ENCODE measurements at regions not wholly inside any gene's neighbourhood (a gene's known extent, or its start where the extent isn't known, plus 50 kb on each side); places are given as distances from the start of the nearest gene placed in this dataset.

DNA sequence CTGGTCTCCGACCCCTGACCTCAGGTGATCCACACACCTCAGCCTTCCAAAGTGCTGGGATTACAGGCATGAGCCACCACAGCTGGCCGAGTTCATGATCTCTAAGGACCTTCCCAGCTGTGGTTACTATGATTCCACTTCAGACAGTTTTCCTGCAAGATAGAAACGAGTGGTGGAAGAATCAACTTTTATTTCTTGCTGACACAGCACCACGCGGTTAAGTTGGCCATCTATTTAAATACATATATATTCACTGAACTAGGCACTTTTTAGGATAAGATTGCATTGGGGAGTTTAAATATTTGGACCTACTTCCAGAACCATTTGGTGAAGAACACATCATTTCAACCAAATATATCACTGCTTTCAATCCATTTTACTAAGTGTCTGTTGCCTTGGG, 213.4 kb downstream of the TBX5 start:
- no peak for TF ChIP-seq POLR2A (IDR thresholded peaks at IDR 0.05)
- no peak for TF ChIP-seq CTCF (IDR thresholded peaks at IDR 0.05)

Measured in testis (tissue), 2 donors.